ENCODE measurements at regions not wholly inside any gene's neighbourhood (a gene's known extent, or its start where the extent isn't known, plus 50 kb on each side); places are given as distances from the start of the nearest gene placed in this dataset.

DNA sequence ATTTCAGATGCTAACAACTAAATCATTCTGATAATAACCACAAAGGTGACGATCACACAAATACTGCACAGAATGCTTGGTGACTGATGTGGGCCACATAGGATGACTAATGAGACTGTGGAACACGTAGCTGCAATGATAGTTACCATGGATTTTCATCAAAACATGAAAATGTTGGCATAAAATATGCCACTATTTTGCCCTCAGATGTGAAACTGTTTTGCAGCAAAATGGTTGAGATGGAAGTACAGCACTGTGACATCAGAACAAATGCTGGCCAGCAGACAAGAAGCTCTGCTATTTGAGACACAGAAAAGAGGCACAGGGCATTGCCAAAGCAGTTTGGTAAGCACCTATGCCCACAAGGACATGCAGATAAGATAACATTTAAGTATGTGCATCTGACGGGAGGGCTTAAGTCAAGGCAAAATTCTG is 83.8 kb downstream of the NIBAN1 start:
- Histone ChIP-seq H3K4me1 (ENCODE audit: control insufficient read depth, insufficient read depth, low read length, poor library complexity, severe bottlenecking) (peaks cover 11% of the 10 kb centered on the region), H3K4me3 (ENCODE audit: insufficient read depth, low read depth, low read length, poor library complexity, severe bottlenecking) (no peak overlapping the region), H3K9me3 (ENCODE audit: control insufficient read depth, low read length) (no peaks in the 10 kb centered on the region), H3K36me3 (ENCODE audit: control insufficient read depth, insufficient read depth, low read length) (no peaks in the 10 kb centered on the region), H3K27ac (ENCODE audit: insufficient read depth, low read length, poor library complexity, severe bottlenecking) (peak overlapping the region; percentile 88), H3K27me3 (replicated peaks; ENCODE audit: control insufficient read depth, insufficient read depth, low read length, poor library complexity, severe bottlenecking) (no peaks in the 10 kb centered on the region)
- DNase-seq, result peak; percentile 39 to 54 (median 44)

DNA sequence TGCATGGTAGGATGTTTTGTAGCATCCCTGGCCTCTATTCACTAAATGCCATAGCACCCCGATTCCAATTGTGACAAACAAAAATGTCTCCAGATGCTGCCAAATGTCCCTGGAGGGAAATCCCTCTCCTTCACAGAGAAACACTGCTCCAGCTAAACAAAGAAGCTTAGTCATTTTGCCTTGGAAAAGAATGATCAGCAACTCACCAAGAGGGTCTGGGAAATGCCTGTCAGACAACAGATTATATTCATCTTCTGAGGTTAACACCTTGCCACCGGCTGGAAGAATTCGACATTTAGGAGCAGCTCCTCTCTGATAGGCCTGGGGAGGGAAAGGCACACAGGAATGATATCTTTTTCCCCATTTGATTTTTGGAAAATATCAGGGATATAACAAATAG is 84.4 kb downstream of the NIBAN1 start:
- Histone ChIP-seq H3K36me3 (ENCODE audit: control insufficient read depth, insufficient read depth, low read length) (no peaks in the 10 kb centered on the region), H3K9me3 (ENCODE audit: control insufficient read depth, low read length) (no peaks in the 10 kb centered on the region), H3K4me3 (ENCODE audit: insufficient read depth, low read depth, low read length, poor library complexity, severe bottlenecking) (no peak overlapping the region), H3K4me1 (ENCODE audit: control insufficient read depth, insufficient read depth, low read length, poor library complexity, severe bottlenecking) (peaks cover 11% of the 10 kb centered on the region), H3K27ac (ENCODE audit: insufficient read depth, low read length, poor library complexity, severe bottlenecking) (peak overlapping the region; percentile 72), H3K27me3 (replicated peaks; ENCODE audit: control insufficient read depth, insufficient read depth, low read length, poor library complexity, severe bottlenecking) (no peaks in the 10 kb centered on the region)
- no peak for DNase-seq

- no peak for DNase-seq
- peaks cover 6% of the 10 kb centered on the region for H3K36me3 ChIP-seq (ENCODE audit: control insufficient read depth, insufficient read depth, low read length)
- peaks cover 11% of the 10 kb centered on the region for H3K4me1 ChIP-seq (ENCODE audit: control insufficient read depth, insufficient read depth, low read length, poor library complexity, severe bottlenecking)
- H3K27me3 ChIP-seq (replicated peaks; ENCODE audit: control insufficient read depth, insufficient read depth, low read length, poor library complexity, severe bottlenecking), result no peaks in the 10 kb centered on the region
- H3K9me3 ChIP-seq (ENCODE audit: control insufficient read depth, low read length), result no peaks in the 10 kb centered on the region
- H3K27ac ChIP-seq (ENCODE audit: insufficient read depth, low read length, poor library complexity, severe bottlenecking), result no peak overlapping the region
- no peak overlapping the region for H3K4me3 ChIP-seq (ENCODE audit: insufficient read depth, low read depth, low read length, poor library complexity, severe bottlenecking)
Measured at GRCh38 chr1:184889166-184889565, 85.1 kb downstream of the NIBAN1 start.

GRCh38 chr1:184888505-184888904 is 85.8 kb downstream of the NIBAN1 start:
- H3K27ac ChIP-seq (ENCODE audit: insufficient read depth, low read length, poor library complexity, severe bottlenecking), result no peak overlapping the region
- no peaks in the 10 kb centered on the region for H3K27me3 ChIP-seq (replicated peaks; ENCODE audit: control insufficient read depth, insufficient read depth, low read length, poor library complexity, severe bottlenecking)
- H3K4me1 ChIP-seq (ENCODE audit: control insufficient read depth, insufficient read depth, low read length, poor library complexity, severe bottlenecking), result peaks cover 11% of the 10 kb centered on the region
- H3K36me3 ChIP-seq (ENCODE audit: control insufficient read depth, insufficient read depth, low read length), result peaks cover 6% of the 10 kb centered on the region
- no peaks in the 10 kb centered on the region for H3K9me3 ChIP-seq (ENCODE audit: control insufficient read depth, low read length)
- H3K4me3 ChIP-seq (ENCODE audit: insufficient read depth, low read depth, low read length, poor library complexity, severe bottlenecking), result no peak overlapping the region
- DNase-seq, result no peak

GRCh38 chr1:184882957-184883815 is 91.1 kb downstream of the NIBAN1 start:
- Histone ChIP-seq H3K4me1 (ENCODE audit: control insufficient read depth, insufficient read depth, low read length, poor library complexity, severe bottlenecking) (no peaks in the 10 kb centered on the region), H3K36me3 (ENCODE audit: control insufficient read depth, insufficient read depth, low read length) (peaks cover 11% of the 10 kb centered on the region), H3K27ac (ENCODE audit: insufficient read depth, low read length, poor library complexity, severe bottlenecking) (no peak overlapping the region), H3K4me3 (ENCODE audit: insufficient read depth, low read depth, low read length, poor library complexity, severe bottlenecking) (no peak overlapping the region), H3K9me3 (ENCODE audit: control insufficient read depth, low read length) (no peaks in the 10 kb centered on the region), H3K27me3 (replicated peaks; ENCODE audit: control insufficient read depth, insufficient read depth, low read length, poor library complexity, severe bottlenecking) (no peaks in the 10 kb centered on the region)
- no peak for DNase-seq

DNA sequence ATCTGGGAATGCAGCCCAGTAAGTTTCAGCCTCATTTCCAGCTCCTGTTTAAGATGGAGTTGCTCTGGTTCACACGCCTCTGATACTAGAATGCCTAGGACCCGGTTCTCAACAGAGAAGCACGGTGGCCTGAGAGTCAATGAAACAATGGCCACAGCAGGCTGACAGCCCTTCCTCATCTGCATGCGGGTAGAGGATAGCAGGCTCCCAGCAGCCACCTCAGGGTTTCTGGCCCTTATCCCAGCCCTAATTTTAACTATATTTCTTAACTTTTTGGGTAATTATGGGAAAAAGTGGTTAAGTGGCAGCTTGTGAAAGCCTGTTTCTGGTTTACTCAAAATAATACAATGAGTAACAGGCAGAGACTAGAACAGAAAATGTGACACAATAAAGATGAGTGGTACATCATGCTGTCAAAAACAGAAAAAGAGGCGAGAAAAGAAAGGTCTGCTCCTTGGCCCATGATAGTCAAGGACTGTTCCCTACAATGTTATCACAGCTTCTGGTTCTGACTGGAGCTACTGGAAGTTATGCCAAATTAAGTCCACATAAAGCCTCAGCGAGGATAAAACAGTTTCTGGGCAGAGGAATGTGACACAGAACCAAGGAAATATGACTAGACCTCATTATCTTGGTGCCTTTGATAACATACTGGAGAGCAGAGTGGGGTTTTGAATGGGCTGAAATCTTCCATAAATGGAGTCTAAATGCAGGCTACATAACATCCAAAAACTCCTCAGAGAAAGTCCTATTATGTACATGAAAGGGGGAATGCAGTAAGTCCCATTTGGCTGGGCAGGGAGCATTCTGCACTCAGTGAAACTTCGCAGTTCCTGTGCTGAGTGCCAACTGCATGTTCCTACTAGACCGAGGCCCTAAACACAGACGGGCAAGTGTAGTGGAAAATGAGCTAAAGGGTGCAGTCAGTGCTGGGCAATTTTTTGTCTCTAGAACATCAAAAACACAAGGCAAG is 92.1 kb downstream of the NIBAN1 start:
- no peaks in the 10 kb centered on the region for H3K27me3 ChIP-seq (replicated peaks; ENCODE audit: control insufficient read depth, insufficient read depth, low read length, poor library complexity, severe bottlenecking)
- H3K4me3 ChIP-seq (ENCODE audit: insufficient read depth, low read depth, low read length, poor library complexity, severe bottlenecking), result no peak overlapping the region
- no peak overlapping the region for H3K27ac ChIP-seq (ENCODE audit: insufficient read depth, low read length, poor library complexity, severe bottlenecking)
- no peaks in the 10 kb centered on the region for H3K9me3 ChIP-seq (ENCODE audit: control insufficient read depth, low read length)
- H3K36me3 ChIP-seq (ENCODE audit: control insufficient read depth, insufficient read depth, low read length), result peaks cover 11% of the 10 kb centered on the region
- no peak for DNase-seq
- H3K4me1 ChIP-seq (ENCODE audit: control insufficient read depth, insufficient read depth, low read length, poor library complexity, severe bottlenecking), result no peaks in the 10 kb centered on the region

- Histone ChIP-seq H3K27ac (ENCODE audit: insufficient read depth, low read length, poor library complexity, severe bottlenecking) (no peak overlapping the region), H3K27me3 (replicated peaks; ENCODE audit: control insufficient read depth, insufficient read depth, low read length, poor library complexity, severe bottlenecking) (no peaks in the 10 kb centered on the region), H3K4me3 (ENCODE audit: insufficient read depth, low read depth, low read length, poor library complexity, severe bottlenecking) (no peak overlapping the region), H3K9me3 (ENCODE audit: control insufficient read depth, low read length) (no peaks in the 10 kb centered on the region), H3K36me3 (ENCODE audit: control insufficient read depth, insufficient read depth, low read length) (peaks cover 16% of the 10 kb centered on the region), H3K4me1 (ENCODE audit: control insufficient read depth, insufficient read depth, low read length, poor library complexity, severe bottlenecking) (no peaks in the 10 kb centered on the region)
- no peak for DNase-seq
Measured at GRCh38 chr1:184879876-184880557, 94.3 kb downstream of the NIBAN1 start.

DNA sequence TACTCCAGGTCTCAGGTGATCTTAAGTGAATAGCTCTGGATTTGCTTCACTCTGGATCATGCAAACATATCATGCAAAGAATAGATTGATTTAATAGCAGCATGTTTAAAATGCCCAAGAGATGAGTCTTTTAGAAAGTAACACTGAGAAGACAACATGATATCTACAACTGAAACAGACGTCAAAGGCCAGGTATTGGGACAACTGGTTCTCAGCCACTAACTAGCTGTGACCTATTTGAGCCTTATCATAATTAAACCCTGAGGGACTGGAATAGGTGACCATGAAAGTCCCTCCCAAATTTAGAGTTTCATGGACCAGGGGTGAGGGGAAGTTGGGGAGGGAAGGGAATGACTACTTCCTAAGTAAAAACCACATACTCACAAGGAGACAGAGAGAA is 95.7 kb downstream of the NIBAN1 start:
- Histone ChIP-seq H3K4me3 (ENCODE audit: insufficient read depth, low read depth, low read length, poor library complexity, severe bottlenecking) (no peak overlapping the region), H3K36me3 (ENCODE audit: control insufficient read depth, insufficient read depth, low read length) (peaks cover 10% of the 10 kb centered on the region), H3K4me1 (ENCODE audit: control insufficient read depth, insufficient read depth, low read length, poor library complexity, severe bottlenecking) (no peaks in the 10 kb centered on the region), H3K27me3 (replicated peaks; ENCODE audit: control insufficient read depth, insufficient read depth, low read length, poor library complexity, severe bottlenecking) (no peaks in the 10 kb centered on the region), H3K9me3 (ENCODE audit: control insufficient read depth, low read length) (no peaks in the 10 kb centered on the region), H3K27ac (ENCODE audit: insufficient read depth, low read length, poor library complexity, severe bottlenecking) (no peak overlapping the region)
- DNase-seq, result no peak

DNA sequence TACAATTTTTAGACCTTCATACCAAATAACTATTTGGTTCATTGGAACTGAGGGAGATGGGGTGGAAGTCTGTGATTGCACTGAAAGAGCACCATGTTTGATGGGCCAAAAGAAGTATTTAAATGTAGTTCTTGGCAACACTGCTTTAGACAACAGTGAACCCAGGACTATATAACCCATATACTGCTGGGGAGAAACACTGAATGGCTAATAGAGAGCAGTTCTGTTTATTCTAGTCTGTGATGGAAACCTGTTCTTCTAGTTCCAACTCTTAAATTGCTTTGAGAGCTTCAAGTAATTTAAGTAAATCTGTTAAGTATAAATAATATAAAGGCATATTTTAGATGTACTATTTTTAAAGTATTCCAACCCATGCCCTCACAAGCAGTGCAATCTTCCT is 96.3 kb downstream of the NIBAN1 start:
- Histone ChIP-seq H3K27ac (ENCODE audit: insufficient read depth, low read length, poor library complexity, severe bottlenecking) (no peak overlapping the region), H3K4me1 (ENCODE audit: control insufficient read depth, insufficient read depth, low read length, poor library complexity, severe bottlenecking) (no peaks in the 10 kb centered on the region), H3K4me3 (ENCODE audit: insufficient read depth, low read depth, low read length, poor library complexity, severe bottlenecking) (no peak overlapping the region), H3K36me3 (ENCODE audit: control insufficient read depth, insufficient read depth, low read length) (peaks cover 6% of the 10 kb centered on the region), H3K9me3 (ENCODE audit: control insufficient read depth, low read length) (no peaks in the 10 kb centered on the region), H3K27me3 (replicated peaks; ENCODE audit: control insufficient read depth, insufficient read depth, low read length, poor library complexity, severe bottlenecking) (no peaks in the 10 kb centered on the region)
- DNase-seq, result no peak
